Keratinocyte (primary cell): ENCODE measurements at regions not wholly inside any gene's neighbourhood (a gene's known extent, or its start where the extent isn't known, plus 50 kb on each side); places are given as distances from the start of the nearest gene placed in this dataset.

Experiments
- DNase-seq: peaks from one replicate; pipeline ENCODE4 v3.0.0-alpha.2; 2011; ENCODE audit warnings: low read depth, missing footprints, low spot score
- FAIRE-seq: peaks from 2 replicates; lab custom pipeline; 2011; peaks lifted over from hg19 to GRCh38; lab: Jason Lieb, UNC
- H2AFZ ChIP-seq: 2 replicates; pipeline ENCODE4 v1.6.0; 2012; ENCODE audit warnings: low read length, control low read depth, inconsistent platforms; ENCODE audit not compliant: control insufficient read depth
- H3K27ac ChIP-seq: 2 replicates; pipeline ENCODE4 v1.5.1; 2011; ENCODE audit warnings: low read length; ENCODE audit not compliant: control insufficient read depth, insufficient read depth
- H3K27me3 ChIP-seq: 3 replicates; pipeline ENCODE4 v1.6.0; 2011; ENCODE audit warnings: low read length; ENCODE audit not compliant: control insufficient read depth, insufficient read depth; ENCODE audit errors: extremely low read depth
- H3K36me3 ChIP-seq, 2 experiments: 2 replicates in 1 of 2; 3 replicates in 1 of 2; pipeline ENCODE4 v1.5.1; 2011; ENCODE audit warnings: low read length in 2 of 2, mild to moderate bottlenecking in 1 of 2; ENCODE audit not compliant: control insufficient read depth in 2 of 2, insufficient read depth in 2 of 2; ENCODE audit errors: extremely low read depth in 1 of 2
- H3K4me1 ChIP-seq: 3 replicates; pipeline ENCODE4 v1.5.1; 2011; ENCODE audit warnings: low read length; ENCODE audit not compliant: control insufficient read depth, insufficient read depth; ENCODE audit errors: extremely low read depth
- H3K4me2 ChIP-seq: 3 replicates; pipeline ENCODE4 v1.6.0; 2011; ENCODE audit warnings: low read depth, low read length; ENCODE audit not compliant: control insufficient read depth, insufficient read depth; ENCODE audit errors: extremely low read depth
- H3K4me3 ChIP-seq, 3 experiments: fragments of 200-600 bp in 1 of 3; sonication (generic) in 1 of 3; 2 replicates in 2 of 3; 3 replicates in 1 of 3; pipeline ENCODE4 v1.5.1; 2011 to 2016; ENCODE audit warnings: low read length in 3 of 3, mild to moderate bottlenecking in 3 of 3, control low read depth in 2 of 3, inconsistent platforms in 1 of 3, low read depth in 1 of 3, mixed read lengths in 1 of 3, mixed run types in 1 of 3, moderate library complexity in 1 of 3; ENCODE audit not compliant: control insufficient read depth in 2 of 3, insufficient read depth in 2 of 3; ENCODE audit errors: extremely low read depth in 1 of 3
- H3K79me2 ChIP-seq: 2 replicates; pipeline ENCODE4 v1.6.0; 2012; ENCODE audit warnings: low read length; ENCODE audit not compliant: control insufficient read depth, insufficient read depth
- H3K9ac ChIP-seq: 3 replicates; pipeline ENCODE4 v1.6.0; 2011; ENCODE audit warnings: low read length; ENCODE audit not compliant: control insufficient read depth, insufficient read depth; ENCODE audit errors: extremely low read depth
- H3K9me1 ChIP-seq: 3 replicates; pipeline ENCODE4 v1.6.0; 2011; ENCODE audit warnings: low read length; ENCODE audit not compliant: control insufficient read depth, insufficient read depth; ENCODE audit errors: extremely low read depth
- H3K9me3 ChIP-seq: 2 replicates; pipeline ENCODE4 v1.5.1; 2012; ENCODE audit warnings: low read depth, low read length; ENCODE audit not compliant: control insufficient read depth
- H4K20me1 ChIP-seq: 3 replicates; pipeline ENCODE4 v1.6.0; 2011; ENCODE audit warnings: low read length; ENCODE audit not compliant: control insufficient read depth, insufficient read depth; ENCODE audit errors: extremely low read depth
- EZH2 ChIP-seq: IDR thresholded peaks from one replicate; pipeline ENCODE4 v1.6.1; 2012; ENCODE audit warnings: inconsistent platforms, mild to moderate bottlenecking, low read length, moderate library complexity
- dilution Hi-C: fragments of 300-500 bp; cut with MboI; formaldehyde crosslinking; loops from one replicate; pipeline ENCODE4 v1.7.0; 2020; ENCODE audit warnings: low sequenced_read_pairs; ENCODE audit not compliant: extremely low pct_ligation_motif_present
- TF ChIP-seq, protein P1 (sequence below), 3 experiments: IDR thresholded peaks in 1 of 3; conservative IDR thresholded peaks in 1 of 3; optimal IDR thresholded peaks in 1 of 3; 2 replicates in 2 of 3; 3 replicates in 1 of 3; pipeline versions ENCODE3 to v1.5.1; 2011; ENCODE audit warnings: low read length in 3 of 3, mild to moderate bottlenecking in 3 of 3, moderate library complexity in 2 of 3, control low read depth in 1 of 3, inconsistent platforms in 1 of 3; ENCODE audit not compliant: insufficient read depth in 2 of 3; ENCODE audit errors: extremely low read depth in 1 of 3

DNA sequence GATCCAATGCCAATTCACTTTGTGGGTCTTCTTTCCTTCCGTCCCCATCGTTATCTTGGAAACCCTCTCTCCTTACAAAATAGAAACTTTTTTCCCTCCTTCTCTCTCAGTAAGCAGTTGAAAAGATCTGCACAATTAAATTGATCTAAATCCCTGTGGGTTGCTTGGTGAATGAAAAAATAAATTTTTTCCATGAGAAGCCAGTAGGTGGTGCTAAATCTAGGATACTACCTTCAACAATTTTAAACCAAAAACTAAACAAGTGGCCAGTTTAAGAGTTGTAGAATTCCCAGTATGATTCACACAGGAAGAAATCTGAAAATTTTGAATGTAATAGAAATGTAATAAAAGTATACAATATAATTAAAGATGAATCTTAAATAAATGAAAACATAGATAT lies 990.3 kb upstream of the ZNF722 start:
- H2AFZ ChIP-seq = no peak overlapping the region
- H3K9me1 ChIP-seq = no peaks in the 10 kb centered on the region
- no peaks in the 10 kb centered on the region for H3K27me3 ChIP-seq
- dilution Hi-C loops = no loop called here
- H3K4me3 ChIP-seq = no peak overlapping the region
- H3K4me2 ChIP-seq = no peak overlapping the region
- no peaks in the 10 kb centered on the region for H4K20me1 ChIP-seq
- peaks cover 1% of the 10 kb centered on the region for H3K9me3 ChIP-seq
- no peaks in the 10 kb centered on the region for H3K4me1 ChIP-seq
- no peaks in the 10 kb centered on the region for H3K36me3 ChIP-seq
- FAIRE-seq (no peak), DNase-seq (no peak)
- no peak overlapping the region for H3K27ac ChIP-seq
- no peak for TF ChIP-seq EZH2
- TF ChIP-seq, protein P1, sequence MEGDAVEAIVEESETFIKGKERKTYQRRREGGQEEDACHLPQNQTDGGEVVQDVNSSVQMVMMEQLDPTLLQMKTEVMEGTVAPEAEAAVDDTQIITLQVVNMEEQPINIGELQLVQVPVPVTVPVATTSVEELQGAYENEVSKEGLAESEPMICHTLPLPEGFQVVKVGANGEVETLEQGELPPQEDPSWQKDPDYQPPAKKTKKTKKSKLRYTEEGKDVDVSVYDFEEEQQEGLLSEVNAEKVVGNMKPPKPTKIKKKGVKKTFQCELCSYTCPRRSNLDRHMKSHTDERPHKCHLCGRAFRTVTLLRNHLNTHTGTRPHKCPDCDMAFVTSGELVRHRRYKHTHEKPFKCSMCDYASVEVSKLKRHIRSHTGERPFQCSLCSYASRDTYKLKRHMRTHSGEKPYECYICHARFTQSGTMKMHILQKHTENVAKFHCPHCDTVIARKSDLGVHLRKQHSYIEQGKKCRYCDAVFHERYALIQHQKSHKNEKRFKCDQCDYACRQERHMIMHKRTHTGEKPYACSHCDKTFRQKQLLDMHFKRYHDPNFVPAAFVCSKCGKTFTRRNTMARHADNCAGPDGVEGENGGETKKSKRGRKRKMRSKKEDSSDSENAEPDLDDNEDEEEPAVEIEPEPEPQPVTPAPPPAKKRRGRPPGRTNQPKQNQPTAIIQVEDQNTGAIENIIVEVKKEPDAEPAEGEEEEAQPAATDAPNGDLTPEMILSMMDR (optimal IDR thresholded peaks at IDR 0.05 in 1 of 3, IDR thresholded peaks at IDR 0.05 in 1 of 3, conservative IDR thresholded peaks at IDR 0.05 in 1 of 3; ENCODE audit: extremely low read depth in 1 of 3, insufficient read depth in 2 of 3, low read length in 3 of 3) = peak in 1 of 3 experiments; percentile 13
- H3K9ac ChIP-seq = no peak overlapping the region
- H3K79me2 ChIP-seq = no peaks in the 10 kb centered on the region

DNA sequence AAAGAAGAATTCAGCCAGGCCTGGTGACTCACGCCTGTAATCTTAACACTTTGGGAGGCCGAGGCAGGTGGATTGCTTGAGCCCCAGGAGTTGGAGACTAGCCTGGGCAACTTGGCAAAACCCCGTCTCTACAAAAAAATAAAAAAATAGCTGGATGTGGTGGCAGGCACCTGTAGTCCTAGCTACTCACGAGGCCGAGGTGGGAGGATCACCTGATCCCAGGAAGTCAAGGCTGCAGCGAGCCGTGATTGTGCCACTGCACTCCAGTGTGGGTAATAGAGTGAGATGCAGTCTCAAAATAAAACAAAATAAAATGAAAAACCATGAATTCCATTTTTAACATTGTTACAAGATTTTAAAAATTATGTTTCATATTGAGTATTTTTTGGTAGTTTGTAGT lies 988.9 kb upstream of the ZNF722 start:
- dilution Hi-C loops = no loop called here
- H3K9me1 ChIP-seq = no peaks in the 10 kb centered on the region

More for the DNA sequence above, 988.9 kb upstream of the ZNF722 start:
- no peak for TF ChIP-seq EZH2
- TF ChIP-seq, protein P1 (optimal IDR thresholded peaks at IDR 0.05 in 1 of 3, IDR thresholded peaks at IDR 0.05 in 1 of 3, conservative IDR thresholded peaks at IDR 0.05 in 1 of 3; ENCODE audit: extremely low read depth in 1 of 3, insufficient read depth in 2 of 3, low read length in 3 of 3) = no peak
- FAIRE-seq (no peak), DNase-seq (no peak)
- Histone ChIP-seq H3K36me3 (no peaks in the 10 kb centered on the region), H3K27ac (no peak overlapping the region), H3K9ac (no peak overlapping the region), H3K4me1 (no peaks in the 10 kb centered on the region), H4K20me1 (no peaks in the 10 kb centered on the region), H3K4me3 (no peak overlapping the region), H3K27me3 (no peaks in the 10 kb centered on the region), H3K9me3 (peaks cover 1% of the 10 kb centered on the region), H2AFZ (no peak overlapping the region), H3K79me2 (no peaks in the 10 kb centered on the region), H3K4me2 (no peak overlapping the region)
